GM18519 (cell line): ENCODE measurements at regions not wholly inside any gene's neighbourhood (a gene's known extent, or its start where the extent isn't known, plus 50 kb on each side); places are given as distances from the start of the nearest gene placed in this dataset.
"Not testable (repeated sequence)": the region's sequence is repeated elsewhere in the genome, so short reads cannot be mapped to it uniquely, and the experiment has no call there.

Source experiments
- ATAC-seq: cut with Tn5 transposase; IDR thresholded peaks from one replicate; pipeline ENCODE4 v1.9.1; 2021; ENCODE audit warnings: mild to moderate bottlenecking, moderate library complexity; ENCODE audit not compliant: unreplicated experiment, low FRiP score

- ATAC-seq = no peak
These were observed 237.3 kb upstream of the ZBTB20 start for GRCh38 chr3:115384381-115384780.

DNA sequence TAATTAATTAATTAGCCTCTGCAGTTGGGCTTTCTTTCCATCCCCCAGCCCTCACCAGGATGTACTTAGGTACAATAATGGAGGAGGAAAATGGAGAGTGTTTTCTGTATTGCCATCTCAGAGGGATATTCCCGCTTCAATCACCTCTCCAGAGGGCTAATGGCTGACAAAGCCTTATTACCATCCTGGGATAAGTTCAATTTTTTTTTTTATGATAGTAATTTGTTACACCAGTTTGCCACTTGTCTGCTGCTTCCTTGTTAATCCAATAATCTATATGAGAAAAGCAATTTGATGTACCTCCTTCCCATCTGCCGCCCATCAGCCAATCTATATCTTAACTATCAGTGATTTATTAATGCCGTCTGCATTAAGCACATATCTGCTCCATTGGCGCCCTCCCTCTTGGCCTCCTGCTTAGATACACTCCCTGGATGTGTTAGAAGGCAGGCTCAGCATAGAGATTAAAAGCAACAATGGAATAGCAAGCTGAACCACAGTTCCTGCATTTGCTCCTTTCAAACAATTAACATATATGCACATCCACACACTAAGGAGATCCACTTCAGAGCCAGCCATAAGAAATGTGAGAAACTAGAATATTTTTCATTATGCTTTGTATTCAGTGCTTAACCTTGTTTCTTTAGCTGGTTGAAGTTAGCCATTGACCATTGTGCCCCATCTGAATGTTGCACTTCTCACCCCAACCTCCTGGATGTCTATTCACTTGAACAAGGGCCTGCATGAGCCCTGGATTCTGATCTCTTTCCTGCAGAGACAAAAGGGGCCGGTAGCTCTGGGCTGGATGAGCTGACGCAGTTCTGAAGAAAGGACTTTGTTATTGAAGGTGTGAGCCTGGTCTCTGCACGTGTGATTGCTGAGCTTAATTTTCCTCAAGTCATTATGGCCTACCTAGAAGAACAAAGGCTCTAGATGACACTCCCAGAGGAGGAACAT is 237.3 kb upstream of the GAP43 start:
- no peak for ATAC-seq

- ATAC-seq = no peak
These were observed 235.1 kb upstream of the GAP43 start for GRCh38 chr3:115388166-115388565.

DNA sequence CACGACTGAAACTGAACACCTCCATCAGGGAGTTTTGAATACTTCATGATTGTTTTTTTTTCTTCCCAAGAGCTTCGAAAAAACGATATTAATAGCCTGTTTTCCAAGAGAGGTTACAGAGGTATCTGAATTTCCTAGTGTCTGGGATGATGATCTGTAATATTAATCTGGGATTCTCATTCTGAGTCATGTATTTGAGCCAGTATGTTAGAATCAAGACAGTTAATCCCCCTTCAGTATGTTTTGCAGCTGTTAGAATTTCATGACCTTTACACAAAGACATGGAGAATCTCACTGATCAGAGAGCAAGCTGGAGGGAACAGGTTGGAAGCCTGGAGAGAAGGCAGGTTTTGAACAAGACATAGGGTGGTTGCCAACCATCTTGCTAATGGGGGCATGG is 234.5 kb upstream of the GAP43 start:
- no peak for ATAC-seq

DNA sequence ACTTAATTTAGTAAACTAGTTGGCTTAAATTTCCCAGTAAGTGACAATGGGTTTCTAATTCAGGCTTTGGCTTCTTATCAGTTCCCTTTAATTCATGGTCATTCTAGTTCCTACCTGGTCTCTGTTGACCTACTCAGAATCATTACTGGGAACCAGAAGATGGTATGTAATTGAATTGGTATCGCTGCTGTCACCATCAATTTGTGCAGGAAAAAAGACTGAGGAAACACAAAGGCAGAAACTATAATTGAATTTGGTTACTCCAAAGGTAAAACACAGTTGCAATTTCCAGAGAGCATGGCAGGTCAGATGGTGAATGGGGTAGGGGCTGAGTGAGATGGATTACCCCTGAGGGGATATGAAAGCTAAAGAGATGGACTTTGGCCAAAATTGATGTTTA is 226.5 kb upstream of the GAP43 start:
- ATAC-seq = no peak

GRCh38 chr3:115397433-115397832 is 225.9 kb upstream of the GAP43 start:
- ATAC-seq = no peak

GRCh38 chr3:115398506-115398905 is 224.8 kb upstream of the GAP43 start:
- ATAC-seq = no peak

GRCh38 chr3:115399750-115400149 is 223.6 kb upstream of the GAP43 start:
- no peak for ATAC-seq

DNA sequence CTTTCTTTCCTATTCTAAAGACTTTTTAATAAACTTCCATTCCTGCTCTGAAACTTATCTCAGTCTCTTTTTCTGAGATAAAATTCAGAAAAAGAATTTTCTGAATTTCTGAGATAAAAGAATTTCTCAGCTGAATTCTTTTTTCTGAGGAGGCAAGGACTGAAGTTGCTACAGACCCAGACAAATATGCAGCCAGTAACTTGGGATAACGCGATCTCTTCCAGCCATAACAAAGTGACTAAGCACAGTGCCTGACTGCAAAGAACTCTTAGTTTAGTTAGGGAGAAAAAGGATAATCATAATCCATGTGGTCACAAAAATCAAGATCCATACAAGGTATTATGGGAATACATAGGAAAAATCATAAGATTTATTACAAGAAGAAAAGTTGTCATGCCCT is 222.0 kb upstream of the GAP43 start:
- ATAC-seq = no peak

- no peak for ATAC-seq
These were observed 221.3 kb upstream of the GAP43 start for GRCh38 chr3:115401851-115402501.

DNA sequence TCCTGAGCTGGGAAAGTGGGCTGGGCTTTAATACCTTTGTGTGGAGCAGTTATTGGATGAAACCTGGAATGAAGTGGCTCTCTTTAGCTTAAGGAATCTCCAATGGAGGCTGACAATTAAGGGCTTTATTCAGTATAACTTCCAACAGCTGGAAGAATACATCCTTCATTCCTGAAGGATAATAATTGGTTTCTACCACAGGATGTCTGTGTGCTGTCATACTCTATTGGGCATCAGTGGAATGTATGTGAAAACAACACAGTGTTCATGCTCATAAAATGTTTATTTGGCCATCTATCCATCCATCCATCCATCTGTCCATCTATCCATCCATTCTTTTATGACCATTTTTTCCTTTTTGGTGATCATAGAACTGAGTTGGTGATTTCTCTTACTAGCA is 220.7 kb upstream of the GAP43 start:
- no peak for ATAC-seq

DNA sequence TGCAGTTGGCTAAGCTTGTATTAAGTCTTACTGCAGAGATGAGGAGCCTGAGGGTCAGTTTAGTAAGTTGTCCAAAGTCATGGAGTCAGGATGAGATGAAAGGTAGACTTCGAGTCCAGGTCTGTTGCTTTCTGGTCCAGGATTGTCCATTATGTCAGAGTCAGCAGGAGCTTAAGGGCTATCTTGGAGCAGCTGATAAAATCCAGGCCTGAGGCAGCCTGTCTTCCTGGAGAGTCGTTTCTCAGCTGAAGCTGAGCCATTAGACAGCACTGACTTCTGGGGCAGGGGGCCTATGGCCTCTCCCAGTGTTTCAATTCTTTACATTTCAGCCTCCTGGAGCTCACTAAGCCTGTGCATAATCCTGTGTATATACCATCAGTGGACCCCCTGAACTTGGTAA is 219.5 kb upstream of the GAP43 start:
- no peak for ATAC-seq

DNA sequence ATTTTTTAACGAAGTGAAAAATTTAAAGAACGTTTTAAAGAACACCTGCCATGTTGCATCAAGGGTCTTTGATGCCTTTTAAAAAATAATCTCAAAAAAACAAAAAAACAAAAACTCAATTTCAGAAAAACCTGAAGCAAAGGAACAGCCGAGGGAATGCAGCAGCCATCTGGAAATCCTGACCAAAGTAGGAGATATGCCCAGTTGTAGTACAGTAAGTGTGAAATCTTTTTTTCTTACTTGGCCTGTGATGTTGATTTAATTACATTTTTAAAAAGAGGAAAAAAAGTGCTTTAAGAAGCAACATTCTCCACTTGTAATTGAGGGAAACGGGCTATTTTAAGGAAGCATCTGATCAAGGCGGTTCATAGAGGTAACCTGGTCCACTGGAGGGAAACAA is 213.7 kb upstream of the GAP43 start:
- ATAC-seq = no peak

GRCh38 chr3:115414610-115415009 is 208.7 kb upstream of the GAP43 start:
- not testable (repeated sequence) for ATAC-seq

GRCh38 chr3:115415246-115415996 is 207.9 kb upstream of the GAP43 start:
- ATAC-seq = no peak

DNA sequence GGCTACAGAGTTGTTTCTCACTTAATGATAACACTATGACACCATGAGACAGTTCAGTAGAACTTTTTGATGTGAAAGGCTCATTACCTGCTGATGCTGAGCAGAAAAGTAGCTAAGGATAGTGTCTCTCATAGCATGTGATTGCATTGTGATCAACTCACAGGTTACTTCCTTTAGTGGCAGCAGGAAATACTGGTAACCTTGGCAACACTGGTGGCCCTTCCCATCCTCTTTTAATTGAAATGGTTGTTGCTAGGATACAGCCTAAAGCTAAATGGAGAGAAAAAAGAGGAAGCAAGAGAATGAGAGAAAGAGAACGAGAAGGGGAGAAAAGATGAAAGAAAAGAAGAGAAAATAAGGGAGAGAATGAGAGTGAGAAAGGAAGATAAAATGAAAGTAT is 204.7 kb upstream of the GAP43 start:
- no peak for ATAC-seq

DNA sequence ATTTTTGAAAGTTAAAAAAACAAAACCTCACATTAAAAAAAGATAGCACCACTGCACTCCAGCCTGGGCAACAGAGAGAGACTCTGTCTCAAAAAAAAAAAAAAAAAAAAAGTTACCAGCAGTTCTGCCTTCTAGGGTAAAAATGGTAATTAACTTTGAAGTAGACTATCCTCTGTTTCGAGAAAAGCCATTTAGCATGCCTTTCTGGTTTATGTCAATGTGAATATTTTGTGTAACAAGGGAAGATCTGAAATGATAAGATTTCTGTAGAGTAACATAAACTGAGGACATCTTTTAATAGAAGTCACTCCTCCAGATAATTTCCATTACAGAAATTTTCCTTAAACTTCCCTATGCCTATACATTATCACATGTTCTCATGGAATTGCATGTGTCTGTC is 203.2 kb upstream of the GAP43 start:
- ATAC-seq = no peak

DNA sequence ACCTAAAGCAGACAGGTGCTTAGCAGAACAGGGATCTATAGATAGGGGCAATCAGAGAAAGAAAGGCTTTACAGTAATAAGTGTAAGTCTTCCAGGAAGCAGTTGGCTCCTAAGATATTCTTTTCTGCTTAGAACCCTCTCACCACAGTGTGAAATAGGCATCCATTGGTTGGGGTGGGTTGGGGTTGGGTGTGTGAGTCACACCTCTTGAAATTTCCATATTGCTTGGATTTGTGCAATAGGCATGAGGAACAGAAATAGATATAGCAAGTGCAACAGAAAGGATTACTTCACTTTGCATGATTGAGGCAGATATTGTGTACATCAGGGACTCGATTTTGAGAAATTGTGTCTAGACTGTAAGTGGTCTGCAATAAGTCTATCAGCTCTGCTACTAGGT is 200.1 kb upstream of the GAP43 start:
- ATAC-seq = no peak

- no peak for ATAC-seq
These were observed 194.5 kb upstream of the GAP43 start for GRCh38 chr3:115428841-115429240.

- ATAC-seq = no peak
These were observed 186.5 kb upstream of the GAP43 start for GRCh38 chr3:115436767-115437301.

GRCh38 chr3:115438799-115439198 is 184.5 kb upstream of the GAP43 start:
- no peak for ATAC-seq
